G401.6 (cell line): ENCODE measurements at regions not wholly inside any gene's neighbourhood (a gene's known extent, or its start where the extent isn't known, plus 50 kb on each side); places are given as distances from the start of the nearest gene placed in this dataset.
"Not testable (repeated sequence)": the region's sequence is repeated elsewhere in the genome, so short reads cannot be mapped to it uniquely, and the experiment has no call there.

Experiments used
- FAIRE-seq: peaks from 2 replicates; lab custom pipeline; 2012; peaks lifted over from hg19 to GRCh38; lab: Jason Lieb, UNC

GRCh38 chr10:123323884-123324283 is 169.7 kb downstream of the BUB3 start:
- FAIRE-seq = no peak

GRCh38 chr10:123325663-123326190 is 171.5 kb downstream of the BUB3 start:
- no peak for FAIRE-seq

GRCh38 chr10:123326674-123327073 is 172.5 kb downstream of the BUB3 start:
- FAIRE-seq = no peak

GRCh38 chr10:123327450-123327849 is 173.2 kb downstream of the BUB3 start:
- no peak for FAIRE-seq

GRCh38 chr10:123327896-123328295 is 173.7 kb downstream of the BUB3 start:
- no peak for FAIRE-seq

- FAIRE-seq = no peak
These were observed 177.2 kb downstream of the BUB3 start for GRCh38 chr10:123331438-123331837.

GRCh38 chr10:123346581-123346980 is 192.4 kb downstream of the BUB3 start:
- no peak for FAIRE-seq

GRCh38 chr10:123348691-123349572 is 194.7 kb downstream of the BUB3 start:
- FAIRE-seq = no peak

GRCh38 chr10:123351715-123352114 is 197.5 kb downstream of the BUB3 start:
- no peak for FAIRE-seq

- no peak for FAIRE-seq
These were observed 200.3 kb downstream of the BUB3 start for GRCh38 chr10:123354521-123354920.

- FAIRE-seq = no peak
These were observed 201.7 kb downstream of the BUB3 start for GRCh38 chr10:123355748-123356481.

- FAIRE-seq = no peak
These were observed 202.6 kb downstream of the BUB3 start for GRCh38 chr10:123356799-123357198.

GRCh38 chr10:123357421-123357930 is 203.3 kb downstream of the BUB3 start:
- no peak for FAIRE-seq

- FAIRE-seq = no peak
These were observed 205.3 kb downstream of the BUB3 start for GRCh38 chr10:123359539-123359938.

GRCh38 chr10:123361832-123362231 is 207.6 kb downstream of the BUB3 start:
- no peak for FAIRE-seq

- FAIRE-seq = no peak
These were observed 213.0 kb downstream of the BUB3 start for GRCh38 chr10:123367195-123367594.

GRCh38 chr10:123371626-123372025 is 217.4 kb downstream of the BUB3 start:
- FAIRE-seq = not testable (repeated sequence)

GRCh38 chr10:123373591-123373990 is 219.4 kb downstream of the BUB3 start:
- no peak for FAIRE-seq

GRCh38 chr10:123375097-123375496 is 220.9 kb downstream of the BUB3 start:
- no peak for FAIRE-seq

GRCh38 chr10:123375738-123376137 is 221.5 kb downstream of the BUB3 start:
- FAIRE-seq = no peak

GRCh38 chr10:123377883-123378282 is 223.7 kb downstream of the BUB3 start:
- no peak for FAIRE-seq

GRCh38 chr10:123378302-123378701 is 224.1 kb downstream of the BUB3 start:
- FAIRE-seq = no peak

GRCh38 chr10:123379156-123379555 is 225.0 kb downstream of the BUB3 start:
- no peak for FAIRE-seq
